GM12874 (cell line): ENCODE measurements at regions not wholly inside any gene's neighbourhood (a gene's known extent, or its start where the extent isn't known, plus 50 kb on each side); places are given as distances from the start of the nearest gene placed in this dataset.

Source experiments
- TF ChIP-seq, protein P1 (sequence below): IDR thresholded peaks from 2 replicates; pipeline ENCODE4 v1.5.1; 2011; ENCODE audit warnings: low read depth, mild to moderate bottlenecking, control low read depth, low read length, moderate library complexity; ENCODE audit not compliant: insufficient read depth

DNA sequence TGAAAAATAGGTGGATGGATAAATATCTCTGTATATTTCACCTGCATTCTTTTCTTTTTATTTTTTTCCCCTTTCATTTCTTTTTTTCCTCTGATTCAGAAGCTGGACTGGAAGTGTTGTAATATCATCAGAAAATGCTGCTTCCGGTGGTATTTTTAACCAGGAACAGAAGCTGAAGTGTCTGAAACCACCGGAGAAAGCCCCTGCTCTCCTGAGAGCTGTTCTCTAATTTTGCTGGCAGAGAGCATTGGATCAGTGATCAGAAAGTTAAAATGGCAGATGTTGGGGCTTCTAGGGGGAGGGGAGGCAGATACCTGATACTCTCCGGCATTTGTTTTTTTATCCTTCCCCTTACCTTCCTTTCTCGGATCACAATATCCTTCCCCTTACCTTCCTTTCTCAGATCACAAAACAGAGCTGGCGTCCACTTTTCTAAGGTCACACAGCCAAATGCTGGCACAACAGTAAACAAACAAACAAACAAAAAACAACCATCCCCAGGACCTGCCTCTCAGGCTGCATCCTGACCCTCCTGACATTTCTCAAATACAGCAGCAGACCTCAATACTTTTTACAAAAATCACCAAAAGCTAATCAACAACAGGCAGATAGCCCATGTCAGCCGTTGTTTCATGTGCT, 143.2 kb upstream of the ZNF217 start:
- TF ChIP-seq, protein P1, sequence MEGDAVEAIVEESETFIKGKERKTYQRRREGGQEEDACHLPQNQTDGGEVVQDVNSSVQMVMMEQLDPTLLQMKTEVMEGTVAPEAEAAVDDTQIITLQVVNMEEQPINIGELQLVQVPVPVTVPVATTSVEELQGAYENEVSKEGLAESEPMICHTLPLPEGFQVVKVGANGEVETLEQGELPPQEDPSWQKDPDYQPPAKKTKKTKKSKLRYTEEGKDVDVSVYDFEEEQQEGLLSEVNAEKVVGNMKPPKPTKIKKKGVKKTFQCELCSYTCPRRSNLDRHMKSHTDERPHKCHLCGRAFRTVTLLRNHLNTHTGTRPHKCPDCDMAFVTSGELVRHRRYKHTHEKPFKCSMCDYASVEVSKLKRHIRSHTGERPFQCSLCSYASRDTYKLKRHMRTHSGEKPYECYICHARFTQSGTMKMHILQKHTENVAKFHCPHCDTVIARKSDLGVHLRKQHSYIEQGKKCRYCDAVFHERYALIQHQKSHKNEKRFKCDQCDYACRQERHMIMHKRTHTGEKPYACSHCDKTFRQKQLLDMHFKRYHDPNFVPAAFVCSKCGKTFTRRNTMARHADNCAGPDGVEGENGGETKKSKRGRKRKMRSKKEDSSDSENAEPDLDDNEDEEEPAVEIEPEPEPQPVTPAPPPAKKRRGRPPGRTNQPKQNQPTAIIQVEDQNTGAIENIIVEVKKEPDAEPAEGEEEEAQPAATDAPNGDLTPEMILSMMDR: no peak

DNA sequence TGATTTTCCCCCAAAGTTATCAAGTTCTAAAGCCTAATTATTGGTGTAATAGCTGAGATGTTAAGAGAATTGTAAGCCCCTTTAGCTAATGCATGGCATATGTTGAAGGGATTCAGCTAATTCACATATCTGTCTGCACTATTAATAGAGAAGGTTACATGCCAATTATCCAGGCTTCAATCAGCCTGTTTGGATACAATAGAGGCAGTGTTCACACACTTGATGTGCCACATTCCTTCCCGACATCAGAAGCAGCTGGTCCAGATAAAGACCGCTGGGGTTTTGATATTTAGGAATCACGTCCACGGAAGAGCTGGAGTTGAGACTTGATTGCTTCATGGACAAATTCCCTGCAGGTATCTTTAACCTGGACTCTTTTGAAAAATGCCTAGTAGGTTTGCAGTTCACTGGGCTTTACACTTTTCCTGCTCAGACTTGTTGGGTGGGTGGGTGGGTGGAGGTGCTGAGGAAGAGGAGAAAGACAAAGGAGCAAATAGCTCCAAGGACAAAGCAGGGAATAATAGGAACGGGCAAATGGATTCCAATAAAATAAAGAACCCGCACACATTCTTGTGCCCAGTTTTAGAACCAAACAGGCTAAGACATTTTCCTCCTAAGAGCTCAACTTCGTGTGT, 142.6 kb upstream of the ZNF217 start:
- TF ChIP-seq, protein P1: no peak

DNA sequence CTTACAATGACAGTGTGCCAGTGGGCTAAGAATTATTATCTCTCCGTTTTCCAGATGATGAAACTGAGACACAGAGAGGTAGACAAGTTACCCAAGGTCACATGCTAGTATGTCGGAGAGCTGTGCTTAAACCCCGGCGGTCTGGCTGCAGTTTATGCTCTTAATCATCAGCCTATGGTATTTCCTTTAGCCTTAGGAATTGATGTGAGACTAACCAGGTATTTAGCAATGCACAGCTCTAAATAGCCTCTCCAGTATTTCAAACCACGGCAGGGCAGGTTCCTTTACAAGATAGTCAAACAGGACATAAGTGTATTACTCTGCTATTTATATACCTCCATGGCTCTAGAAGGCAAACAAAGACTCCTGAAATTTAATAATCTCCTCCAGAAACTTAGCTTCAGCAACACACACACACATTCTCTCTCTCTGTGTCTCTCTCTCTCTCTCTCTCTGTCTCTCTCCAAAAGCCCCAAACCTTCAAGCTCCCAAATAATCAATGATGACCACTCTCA, 142.0 kb upstream of the ZNF217 start:
- TF ChIP-seq, protein P1: no peak

DNA sequence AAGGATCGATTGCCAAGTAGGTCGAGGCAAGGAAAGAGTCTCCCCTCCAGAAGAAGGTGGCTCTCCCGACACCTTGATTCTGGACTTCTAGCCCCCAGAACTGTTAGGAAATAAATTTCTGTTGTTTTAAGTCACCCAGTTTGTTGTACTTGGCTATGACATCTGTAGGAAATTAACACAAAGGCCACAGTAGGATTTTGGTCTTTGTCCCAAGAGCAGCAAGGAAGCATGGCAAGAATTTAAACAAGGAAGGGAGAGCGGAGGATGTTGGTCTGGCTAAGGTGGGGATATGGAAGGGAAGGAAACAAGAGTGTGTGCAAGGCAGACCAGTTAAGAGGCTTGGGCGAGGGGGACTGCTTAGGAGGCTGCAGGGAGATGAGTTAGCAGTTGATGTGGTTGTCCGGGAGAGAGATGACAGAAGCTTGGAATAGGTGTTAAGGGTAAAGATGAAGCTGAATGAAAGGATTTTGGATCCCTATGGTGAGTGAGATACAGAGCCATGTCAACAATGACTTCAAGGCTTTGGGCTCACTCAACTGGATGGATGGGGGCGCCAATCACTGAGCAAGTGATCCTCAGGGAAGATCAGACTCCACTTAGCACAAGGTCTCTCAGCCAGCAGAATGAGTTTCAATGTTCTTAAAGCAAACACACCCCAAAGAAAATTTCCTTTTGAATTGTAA, 140.5 kb upstream of the ZNF217 start:
- TF ChIP-seq, protein P1: no peak

DNA sequence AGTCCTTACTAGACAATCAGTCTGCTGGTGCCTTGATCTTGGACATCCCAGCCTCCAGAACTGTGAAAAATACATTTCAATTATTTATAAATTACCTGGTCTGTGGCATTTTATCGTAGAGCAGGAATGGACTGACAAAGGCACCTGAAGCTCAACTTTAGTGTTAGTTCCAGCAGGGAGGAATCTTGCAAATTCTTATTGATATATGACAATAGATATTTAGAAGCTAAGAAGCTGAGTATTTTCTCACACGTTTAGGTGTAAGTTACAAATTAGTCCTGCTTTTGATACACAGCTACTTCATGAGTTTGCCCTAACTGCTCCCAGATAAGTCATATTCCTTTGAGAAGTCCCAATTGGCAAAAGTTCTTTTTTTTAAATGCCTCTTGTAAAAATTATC, 138.0 kb upstream of the ZNF217 start:
- TF ChIP-seq, protein P1: no peak

DNA sequence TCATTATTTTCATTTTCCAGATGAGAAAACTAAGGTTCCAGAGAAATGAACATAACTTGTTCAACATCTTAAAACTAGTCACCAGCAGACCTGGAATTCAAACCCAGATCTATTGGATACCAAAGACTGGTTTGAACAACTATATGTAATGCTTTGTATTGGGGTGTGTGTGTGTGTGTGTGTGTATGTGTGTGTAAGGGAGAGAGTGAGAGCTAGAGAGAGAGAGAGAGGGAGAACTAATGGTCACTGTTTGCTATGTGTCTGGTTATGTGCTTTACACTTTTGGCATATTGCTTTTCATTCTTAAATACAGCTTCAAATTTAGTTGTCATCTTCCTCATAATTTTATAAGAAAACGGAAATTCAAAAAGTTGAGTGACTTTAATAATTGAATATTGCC, 134.7 kb upstream of the ZNF217 start:
- TF ChIP-seq, protein P1: no peak

DNA sequence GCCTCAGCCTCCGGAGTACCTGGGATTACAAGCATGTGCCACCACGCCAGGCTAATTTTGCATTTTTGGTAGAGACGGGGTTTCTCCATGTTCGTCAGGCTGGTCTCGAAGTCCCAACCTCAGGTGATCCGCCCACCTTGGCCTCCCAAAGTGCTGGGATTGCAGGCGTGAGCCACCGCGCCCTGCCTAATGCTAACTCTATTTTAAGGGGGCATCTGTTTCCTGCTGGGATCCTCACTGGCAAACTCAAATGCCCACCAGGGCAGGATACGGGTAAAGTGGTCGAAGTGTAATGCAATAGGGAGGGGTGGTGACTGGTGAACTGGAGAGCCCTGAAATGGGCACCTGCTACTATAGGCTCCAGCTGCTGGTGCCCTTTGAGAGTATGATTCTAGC, 131.9 kb upstream of the ZNF217 start:
- TF ChIP-seq, protein P1: no peak
